ENCODE measurements at regions not wholly inside any gene's neighbourhood (a gene's known extent, or its start where the extent isn't known, plus 50 kb on each side); places are given as distances from the start of the nearest gene placed in this dataset.
"Not testable (repeated sequence)": the region's sequence is repeated elsewhere in the genome, so short reads cannot be mapped to it uniquely, and the experiment has no call there.

DNA sequence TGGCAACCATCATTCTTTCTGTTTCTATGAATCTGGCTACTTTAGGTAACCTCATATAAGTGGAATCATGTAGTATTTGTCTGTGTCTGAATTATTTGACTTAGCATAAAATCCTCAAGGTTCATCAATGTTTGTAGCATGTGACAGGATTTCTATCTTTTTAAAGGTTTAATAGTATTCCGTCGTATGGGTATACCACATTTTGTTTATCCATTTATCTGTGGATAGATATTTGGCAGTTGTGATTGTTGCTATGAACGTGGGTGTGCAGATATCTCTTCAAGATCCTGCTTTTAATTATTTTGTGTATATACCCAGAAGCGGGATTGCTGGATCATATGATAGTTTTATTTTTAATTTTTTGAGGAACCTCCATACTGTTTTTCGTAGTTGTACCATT, 421.7 kb downstream of the PCNX1 start:
- ATAC-seq (no peak), DNase-seq (no peak)

- DNase-seq (no peak), ATAC-seq (peak; percentile 37)
These were observed 424.1 kb downstream of the PCNX1 start for GRCh38 chr14:71331403-71331802.

DNA sequence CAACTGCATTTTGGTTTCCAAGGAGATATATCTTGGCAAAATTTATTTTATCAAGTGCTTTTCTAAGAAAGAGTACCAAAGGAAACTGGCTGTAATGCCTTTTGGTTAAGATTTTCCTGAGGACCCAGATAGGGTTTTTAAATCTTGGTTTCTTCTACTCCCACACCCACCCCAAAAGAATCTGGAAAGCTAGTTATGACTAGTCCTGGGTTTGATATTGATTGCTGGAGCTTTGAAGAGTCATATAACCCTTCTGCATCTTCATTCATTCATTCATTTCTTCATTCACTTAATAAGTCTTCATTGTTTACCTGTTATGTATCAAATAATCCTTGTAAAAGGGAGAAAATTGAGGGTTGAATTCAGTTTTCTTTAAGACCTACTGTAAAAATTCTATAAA, 425.2 kb downstream of the PCNX1 start:
- DNase-seq (no peak), ATAC-seq (peak; percentile 34)

GRCh38 chr14:71333705-71334104, 426.4 kb downstream of the PCNX1 start:
- peak; percentile 88 for ATAC-seq
- no peak for DNase-seq

GRCh38 chr14:71336489-71337192, 429.4 kb downstream of the PCNX1 start:
- ATAC-seq (no peak), DNase-seq (no peak)

GRCh38 chr14:71338153-71338552, 430.9 kb downstream of the PCNX1 start:
- no peak for DNase-seq

GRCh38 chr14:71339650-71340415, 432.6 kb downstream of the PCNX1 start:
- no peak for ATAC-seq
- no peak for DNase-seq

More at GRCh38 chr14:71338153-71338552, 430.9 kb downstream of the PCNX1 start:
- no peak for ATAC-seq

DNA sequence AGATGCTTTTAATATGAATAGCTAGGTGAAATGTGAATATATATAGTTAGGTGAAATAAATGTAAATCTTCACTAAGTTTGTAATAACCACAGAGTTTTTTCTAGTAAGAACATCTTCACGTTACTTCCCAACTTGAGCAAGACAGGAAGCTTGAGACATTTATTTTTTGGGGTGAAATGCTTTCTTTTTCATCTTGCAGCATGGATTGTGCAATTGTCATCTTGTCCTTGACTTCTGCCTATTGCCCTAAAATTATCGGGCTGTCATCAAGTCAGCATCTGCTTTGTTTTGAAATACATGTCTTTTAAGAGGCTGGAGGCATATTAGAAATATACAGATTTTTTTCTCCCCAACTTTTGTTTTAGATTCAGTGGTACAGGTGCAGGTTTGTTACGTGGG, 433.9 kb downstream of the PCNX1 start:
- DNase-seq (no peak), ATAC-seq (no peak)

DNA sequence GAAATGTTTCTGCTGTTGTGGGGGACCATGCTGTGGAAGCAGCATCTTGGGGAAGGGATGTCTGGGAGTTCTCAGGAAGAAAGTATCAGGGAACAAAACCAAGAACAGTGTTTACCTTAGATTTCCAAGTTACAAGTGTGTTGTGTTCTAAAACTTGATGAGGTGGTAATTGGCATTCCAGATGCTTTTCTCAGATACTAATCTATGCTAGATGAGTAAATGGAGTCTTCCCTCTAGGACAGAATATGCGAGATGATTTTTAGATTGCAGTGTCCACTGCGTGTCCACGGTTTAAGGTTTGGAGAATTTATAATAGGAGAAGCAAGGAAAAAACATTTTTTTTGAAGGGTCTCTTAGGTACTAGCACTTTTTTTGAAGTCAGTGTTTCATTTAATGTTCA, 436.5 kb downstream of the PCNX1 start:
- DNase-seq: no peak
- ATAC-seq: no peak

- DNase-seq (no peak), ATAC-seq (no peak)
These were observed 437.2 kb downstream of the PCNX1 start for GRCh38 chr14:71344506-71344905.

DNA sequence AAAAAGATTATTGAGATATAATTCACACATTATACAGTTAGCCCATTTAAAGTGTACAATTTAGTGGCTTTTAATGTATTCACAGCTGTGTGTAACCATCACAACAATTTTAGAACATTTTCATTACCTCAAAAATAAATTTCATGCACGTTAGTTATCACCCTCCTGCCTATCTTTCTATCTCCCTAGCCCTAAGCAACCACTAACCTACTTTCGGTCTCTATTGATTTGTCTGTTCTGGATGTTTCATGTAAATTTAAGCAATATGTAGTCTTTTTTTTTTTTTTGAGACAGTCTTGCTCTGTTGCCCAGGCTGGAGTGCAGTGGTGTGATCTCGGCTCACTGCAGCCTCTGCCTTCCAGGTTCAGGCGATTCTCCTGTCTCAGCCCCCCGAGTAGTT, 439.4 kb downstream of the PCNX1 start:
- no peak for ATAC-seq
- DNase-seq: no peak

DNA sequence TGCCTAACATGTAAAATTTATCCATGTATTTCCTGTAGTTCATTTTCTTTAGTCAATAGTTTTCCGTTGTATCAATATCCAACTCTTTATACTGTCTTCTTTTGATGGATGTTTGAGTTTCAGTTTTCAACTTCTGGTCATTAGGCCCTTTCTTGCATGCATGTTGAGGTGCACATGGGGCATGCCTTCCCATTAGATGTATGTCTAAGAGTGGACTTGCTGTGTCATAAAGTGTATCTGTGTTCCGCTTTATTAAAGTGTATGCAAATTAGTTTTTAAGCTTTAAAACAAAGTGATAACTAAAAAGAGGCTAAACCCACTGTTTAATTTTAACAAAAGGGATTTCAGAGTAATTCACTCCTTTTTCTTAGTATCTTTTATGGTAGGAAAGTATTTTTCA, 441.1 kb downstream of the PCNX1 start:
- no peak for DNase-seq
- ATAC-seq: no peak

DNA sequence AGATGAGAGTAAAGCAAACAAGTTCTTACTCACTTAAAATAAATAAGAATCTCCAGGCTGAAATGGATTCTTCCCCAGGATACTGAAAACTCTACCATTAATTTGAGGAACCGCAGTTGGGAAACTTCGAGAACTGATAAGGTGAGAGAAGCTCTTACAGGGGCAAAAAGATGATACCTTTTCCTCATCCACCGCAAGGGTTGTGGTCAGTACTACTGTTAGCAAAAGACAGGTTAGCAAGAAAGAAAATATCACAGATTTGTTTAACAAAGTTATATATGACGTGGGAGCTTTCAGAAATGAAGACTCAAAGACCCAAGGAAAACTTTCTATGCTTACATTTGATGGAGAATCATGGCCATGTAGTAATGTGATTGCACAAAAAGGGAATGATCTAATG, 441.6 kb downstream of the PCNX1 start:
- DNase-seq (no peak), ATAC-seq (no peak)

DNA sequence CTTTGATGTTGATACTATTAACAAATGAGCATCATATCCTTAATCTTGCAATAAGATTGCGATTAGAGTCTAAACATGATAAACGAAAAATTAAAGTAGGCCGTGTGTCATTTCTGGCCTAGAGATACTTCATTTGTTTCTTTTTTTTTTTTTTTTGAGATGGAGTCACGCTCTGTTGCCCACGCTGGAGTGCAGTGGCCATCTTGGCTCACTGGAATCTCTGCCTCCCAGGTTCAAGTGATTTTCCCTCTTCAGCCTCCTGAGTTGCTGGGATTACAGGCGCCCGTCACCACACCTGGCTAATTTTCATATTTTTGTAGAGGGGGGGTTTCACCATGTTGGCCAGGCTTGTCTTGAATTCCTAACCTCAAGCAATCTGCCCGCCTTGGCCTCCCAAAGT, 446.9 kb downstream of the PCNX1 start:
- DNase-seq (no peak), ATAC-seq (no peak)

DNA sequence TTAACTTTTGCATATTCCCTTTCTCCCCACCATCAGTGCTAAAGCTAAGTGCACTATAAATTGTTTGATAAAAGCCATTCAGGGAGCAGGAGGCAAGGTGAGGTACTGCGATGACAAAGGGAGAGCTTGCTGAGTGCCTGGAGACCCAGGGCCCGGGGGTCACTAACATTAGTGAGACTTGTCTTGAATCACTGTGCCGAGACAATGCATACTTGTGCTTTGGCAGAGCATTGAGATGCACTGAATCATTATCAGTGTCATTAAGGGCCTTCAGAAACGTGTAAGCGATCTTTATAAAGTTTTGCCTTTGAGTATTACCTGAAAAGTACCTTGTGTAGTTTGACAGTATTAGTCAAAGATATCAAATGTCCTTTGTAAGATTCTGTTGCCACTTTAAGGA, 447.5 kb downstream of the PCNX1 start:
- DNase-seq (no peak), ATAC-seq (no peak)

DNA sequence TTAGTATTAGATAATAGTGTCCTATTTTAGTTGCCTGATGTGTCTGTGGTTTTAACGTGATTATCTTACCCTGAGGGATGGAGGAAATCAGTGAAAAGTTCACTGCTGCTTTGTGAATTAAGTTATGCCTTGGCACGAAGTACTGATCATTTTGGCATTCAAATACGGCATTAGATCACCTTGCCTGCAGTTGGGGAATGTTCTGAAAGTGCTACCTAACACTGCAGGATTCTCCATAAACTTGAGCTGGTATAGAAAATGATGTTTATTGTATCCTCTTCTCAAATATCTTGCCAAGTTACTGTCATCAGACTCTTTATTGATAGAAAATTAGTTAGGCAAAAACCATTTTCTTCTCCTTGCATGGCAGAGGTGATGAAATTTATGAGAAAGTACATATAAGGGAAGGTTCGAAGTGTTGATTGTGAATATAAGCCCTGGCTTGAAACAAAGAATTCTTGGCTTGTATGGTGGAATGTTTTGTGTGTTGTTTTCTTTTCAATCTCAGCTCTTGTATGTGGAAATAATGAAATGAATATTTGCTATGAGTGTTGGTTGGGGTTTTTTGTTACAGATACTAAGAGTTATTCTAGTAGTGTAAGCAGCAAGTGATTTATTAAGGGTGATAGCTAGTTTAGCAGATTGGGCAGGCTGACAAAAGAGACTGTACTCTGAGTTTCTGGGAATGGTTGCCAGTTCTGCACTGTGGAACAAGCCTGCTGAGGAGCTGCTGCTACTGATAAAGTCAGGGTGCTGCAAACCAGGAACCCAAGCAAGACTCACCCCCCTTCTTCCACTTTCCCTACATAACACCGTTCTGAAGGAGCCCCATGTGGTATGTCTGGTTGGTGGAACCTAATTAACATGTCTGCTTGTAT, 448.3 kb downstream of the PCNX1 start:
- DNase-seq: no peak
- peak; percentile 10 for ATAC-seq

- DNase-seq: peak; percentile 31
- ATAC-seq: peak; percentile 13
These were observed 451.1 kb downstream of the PCNX1 start for GRCh38 chr14:71358209-71358931.

DNA sequence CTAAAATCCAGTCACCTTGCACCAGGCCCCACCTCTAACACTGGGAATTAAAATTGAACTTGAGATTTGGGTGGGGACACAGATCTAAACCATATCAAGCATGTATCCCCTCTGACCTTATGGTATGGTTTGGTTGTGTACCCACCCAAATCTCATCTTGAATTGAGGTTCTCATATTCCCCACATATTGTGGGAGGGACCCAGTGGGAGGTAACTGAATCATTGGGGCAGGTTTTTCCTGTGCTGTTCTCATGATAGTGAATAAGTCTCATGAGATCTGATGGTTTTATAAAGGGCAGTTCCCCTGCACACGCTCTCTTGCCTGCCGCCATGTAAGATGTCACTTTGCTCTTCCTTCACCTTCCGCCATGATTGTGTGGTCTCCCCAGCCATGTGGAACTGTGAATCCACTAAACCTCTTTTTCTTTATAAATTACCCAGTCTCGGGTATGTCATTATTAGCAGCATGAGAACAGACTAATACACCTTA, 451.7 kb downstream of the PCNX1 start:
- not testable (repeated sequence) for ATAC-seq, DNase-seq

DNA sequence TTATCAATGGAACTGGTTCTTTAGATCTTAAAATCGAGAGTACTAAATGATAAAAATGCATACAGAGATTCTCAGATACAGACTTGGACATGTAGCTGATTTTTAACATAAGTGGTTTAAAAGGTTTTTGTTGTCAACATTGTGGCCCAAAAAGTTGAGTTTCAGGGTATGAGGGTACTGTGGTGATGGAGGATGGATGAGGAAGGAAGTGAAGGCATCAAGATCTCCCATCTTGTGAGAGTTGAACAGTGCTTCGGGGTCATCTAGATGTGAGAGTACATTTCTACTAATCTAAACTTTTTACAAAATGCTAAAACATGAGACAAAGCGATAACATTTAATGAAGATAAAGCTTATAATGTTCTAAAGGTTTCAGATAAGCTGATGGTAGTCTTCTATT, 452.6 kb downstream of the PCNX1 start:
- ATAC-seq: no peak

GRCh38 chr14:71361336-71361735, 454.1 kb downstream of the PCNX1 start:
- DNase-seq (no peak), ATAC-seq (no peak)

More for the DNA sequence above, 452.6 kb downstream of the PCNX1 start:
- DNase-seq: no peak

- ATAC-seq: no peak
- DNase-seq: no peak
These were observed 454.6 kb downstream of the PCNX1 start for GRCh38 chr14:71361874-71362273.

- ATAC-seq (no peak), DNase-seq (no peak)
These were observed 455.0 kb downstream of the PCNX1 start for GRCh38 chr14:71362282-71362681.

Data from stimulated activated naive CD8-positive, alpha-beta T cell treated with anti-CD3 and anti-CD28 coated beads, Interleukin-15, Interleukin-2, amounts not matched to agents 100 U/mL and 50 U/mL, for 24 hours (primary cell).